A673 (cell line): ENCODE measurements at regions not wholly inside any gene's neighbourhood (a gene's known extent, or its start where the extent isn't known, plus 50 kb on each side); places are given as distances from the start of the nearest gene placed in this dataset.

Experiments
- BruUV-seq: library from RNA; stranded (reverse); fragments of 400-500 nt; replicated peaks from 2 replicates; lab custom pipeline; 2021; lab: Mats Ljungman, UMichigan
- CTCF ChIA-PET: fragments of 300-600 bp; sonication (Branson Sonifier 250); formaldehyde crosslinking; loops from one replicate; lab custom pipeline; 2022; ENCODE audit warnings: antibody characterized with exemption; lab: Charles Lee
- POLR2A ChIA-PET: fragments of 300-600 bp; sonication (Branson Sonifier 250); formaldehyde crosslinking; loops from one replicate; lab custom pipeline; 2022; ENCODE audit warnings: antibody characterized with exemption; ENCODE audit not compliant: low non-redundant PET; lab: Charles Lee
- DNase-seq: peaks from one replicate; pipeline ENCODE4 v3.0.0-alpha.2; 2015; ENCODE audit warnings: low spot score
- H3K27ac ChIP-seq: fragments of 200-600 bp; sonication (generic); 2 replicates; pipeline ENCODE4 v1.5.1; 2016; ENCODE audit warnings: mixed run types, low read depth, mild to moderate bottlenecking, mixed read lengths, antibody characterized with exemption, low read length; ENCODE audit not compliant: poor library complexity, severe bottlenecking
- H3K27me3 ChIP-seq: fragments of 200-600 bp; sonication (generic); replicated peaks from 2 replicates; pipeline ENCODE4 v1.6.1; 2017; ENCODE audit warnings: mixed run types, low read depth, mild to moderate bottlenecking, mixed read lengths, antibody characterized with exemption, low read length; ENCODE audit not compliant: insufficient read depth, poor library complexity
- H3K36me3 ChIP-seq: fragments of 200-600 bp; sonication (generic); 2 replicates; pipeline ENCODE4 v1.6.1; 2016; ENCODE audit warnings: mixed run types, mild to moderate bottlenecking, mixed read lengths, antibody characterized with exemption, low read length; ENCODE audit not compliant: insufficient read depth, poor library complexity, severe bottlenecking
- H3K4me1 ChIP-seq: fragments of 200-600 bp; sonication (generic); 2 replicates; pipeline ENCODE4 v1.6.1; 2017; ENCODE audit warnings: mixed run types, mild to moderate bottlenecking, mixed read lengths, antibody characterized with exemption, low read length; ENCODE audit not compliant: insufficient read depth, poor library complexity, severe bottlenecking
- H3K4me3 ChIP-seq: fragments of 200-600 bp; sonication (generic); 2 replicates; pipeline ENCODE4 v1.5.1; 2016; ENCODE audit warnings: low read depth, mixed run types, mild to moderate bottlenecking, mixed read lengths, low read length; ENCODE audit not compliant: poor library complexity, severe bottlenecking
- H3K9me3 ChIP-seq: fragments of 200-600 bp; sonication (generic); 2 replicates; pipeline ENCODE4 v1.6.1; 2016; ENCODE audit warnings: mixed run types, low read depth, mild to moderate bottlenecking, mixed read lengths, antibody characterized with exemption, low read length; ENCODE audit not compliant: poor library complexity, severe bottlenecking
- EZH2 ChIP-seq: fragments of 200-600 bp; sonication (generic); IDR thresholded peaks from 2 replicates; pipeline ENCODE4 v1.6.1; 2017; ENCODE audit warnings: borderline replicate concordance, low read depth, mild to moderate bottlenecking, mixed read lengths, antibody characterized with exemption, low read length; ENCODE audit not compliant: poor library complexity, severe bottlenecking
- intact Hi-C: fragments of 100-400 bp; cut with micrococcal nuclease; formaldehyde crosslinking; loops from one replicate; pipeline ENCODE4 v1.10.0; 2022; ENCODE audit not compliant: unreplicated experiment
- TF ChIP-seq, protein P1 (sequence below): fragments of 300-800, 200-600 bp; sonication (generic); conservative IDR thresholded peaks from 2 replicates; pipeline ENCODE4 v1.5.1; 2017; ENCODE audit warnings: low read depth, mild to moderate bottlenecking, antibody characterized with exemption, low read length, moderate library complexity, mixed read lengths

DNA sequence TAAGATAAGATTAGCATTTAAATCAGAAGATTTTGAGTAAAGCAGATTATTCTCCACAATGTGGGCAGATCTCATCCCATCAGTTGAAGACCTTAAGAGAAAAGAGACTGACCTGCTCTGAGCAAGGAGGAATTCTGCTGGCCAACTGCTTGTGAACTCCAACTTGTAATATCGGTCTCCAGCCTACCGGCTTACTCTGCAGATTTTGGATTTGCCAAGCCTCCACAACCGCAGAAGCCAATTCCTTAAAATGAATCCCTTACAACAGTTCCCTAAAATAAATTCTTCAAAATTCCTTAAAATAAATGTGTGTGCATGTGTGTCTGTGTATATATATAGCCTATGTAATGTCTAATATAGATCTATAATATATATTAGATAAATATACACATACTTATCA, 107.4 kb upstream of the KLF13 start:
- no peak for DNase-seq
- intact Hi-C loops = no loop called here
- Histone ChIP-seq H3K4me1 (no peaks in the 10 kb centered on the region), H3K27me3 (no peaks in the 10 kb centered on the region), H3K9me3 (no peaks in the 10 kb centered on the region), H3K36me3 (no peaks in the 10 kb centered on the region), H3K4me3 (no peak overlapping the region), H3K27ac (no peak overlapping the region)
- TF ChIP-seq, protein P1, sequence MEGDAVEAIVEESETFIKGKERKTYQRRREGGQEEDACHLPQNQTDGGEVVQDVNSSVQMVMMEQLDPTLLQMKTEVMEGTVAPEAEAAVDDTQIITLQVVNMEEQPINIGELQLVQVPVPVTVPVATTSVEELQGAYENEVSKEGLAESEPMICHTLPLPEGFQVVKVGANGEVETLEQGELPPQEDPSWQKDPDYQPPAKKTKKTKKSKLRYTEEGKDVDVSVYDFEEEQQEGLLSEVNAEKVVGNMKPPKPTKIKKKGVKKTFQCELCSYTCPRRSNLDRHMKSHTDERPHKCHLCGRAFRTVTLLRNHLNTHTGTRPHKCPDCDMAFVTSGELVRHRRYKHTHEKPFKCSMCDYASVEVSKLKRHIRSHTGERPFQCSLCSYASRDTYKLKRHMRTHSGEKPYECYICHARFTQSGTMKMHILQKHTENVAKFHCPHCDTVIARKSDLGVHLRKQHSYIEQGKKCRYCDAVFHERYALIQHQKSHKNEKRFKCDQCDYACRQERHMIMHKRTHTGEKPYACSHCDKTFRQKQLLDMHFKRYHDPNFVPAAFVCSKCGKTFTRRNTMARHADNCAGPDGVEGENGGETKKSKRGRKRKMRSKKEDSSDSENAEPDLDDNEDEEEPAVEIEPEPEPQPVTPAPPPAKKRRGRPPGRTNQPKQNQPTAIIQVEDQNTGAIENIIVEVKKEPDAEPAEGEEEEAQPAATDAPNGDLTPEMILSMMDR = no peak
- TF ChIP-seq EZH2 = no peak
- ChIA-PET POLR2A (no interaction called here), CTCF (no interaction called here)
- no TSS peak for BruUV-seq

DNA sequence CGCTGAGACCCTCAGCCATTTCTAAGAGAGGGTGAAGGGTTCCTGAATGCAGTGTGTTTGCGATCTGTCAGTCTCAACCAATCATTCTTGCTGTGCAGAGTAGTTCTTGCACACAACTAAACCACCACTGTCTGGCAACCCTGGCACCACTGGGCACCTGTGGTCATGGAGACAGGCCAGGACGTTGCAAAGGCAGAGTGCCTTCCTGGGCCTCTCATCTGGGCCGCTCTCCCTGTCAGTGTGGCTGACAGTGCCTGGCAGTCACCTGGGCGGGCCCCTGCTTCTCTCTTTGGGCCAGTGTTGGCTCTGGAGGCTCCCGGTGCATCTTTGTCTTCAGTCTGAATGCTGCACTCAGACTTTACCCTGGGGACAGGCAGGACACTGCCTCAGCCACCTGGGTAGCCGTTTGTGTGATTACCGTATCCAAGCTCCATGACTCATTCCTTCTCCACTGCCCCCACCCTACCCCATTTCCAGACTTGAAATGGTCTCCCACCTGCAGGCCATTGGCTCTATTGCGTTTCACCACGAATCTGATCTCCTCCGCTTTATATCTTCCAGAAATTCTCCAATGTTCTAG, 104.6 kb upstream of the KLF13 start:
- TF ChIP-seq, protein P1 = no peak
- TF ChIP-seq EZH2 = no peak
- no peak overlapping the region for H3K4me3 ChIP-seq
- ChIA-PET CTCF (no interaction called here), POLR2A (no interaction called here)
- no peak for DNase-seq
- intact Hi-C loops = no loop called here
- no peaks in the 10 kb centered on the region for H3K36me3 ChIP-seq
- H3K9me3 ChIP-seq = no peaks in the 10 kb centered on the region
- H3K27me3 ChIP-seq = no peaks in the 10 kb centered on the region
- no peak overlapping the region for H3K27ac ChIP-seq
- no peaks in the 10 kb centered on the region for H3K4me1 ChIP-seq
- no TSS peak for BruUV-seq

DNA sequence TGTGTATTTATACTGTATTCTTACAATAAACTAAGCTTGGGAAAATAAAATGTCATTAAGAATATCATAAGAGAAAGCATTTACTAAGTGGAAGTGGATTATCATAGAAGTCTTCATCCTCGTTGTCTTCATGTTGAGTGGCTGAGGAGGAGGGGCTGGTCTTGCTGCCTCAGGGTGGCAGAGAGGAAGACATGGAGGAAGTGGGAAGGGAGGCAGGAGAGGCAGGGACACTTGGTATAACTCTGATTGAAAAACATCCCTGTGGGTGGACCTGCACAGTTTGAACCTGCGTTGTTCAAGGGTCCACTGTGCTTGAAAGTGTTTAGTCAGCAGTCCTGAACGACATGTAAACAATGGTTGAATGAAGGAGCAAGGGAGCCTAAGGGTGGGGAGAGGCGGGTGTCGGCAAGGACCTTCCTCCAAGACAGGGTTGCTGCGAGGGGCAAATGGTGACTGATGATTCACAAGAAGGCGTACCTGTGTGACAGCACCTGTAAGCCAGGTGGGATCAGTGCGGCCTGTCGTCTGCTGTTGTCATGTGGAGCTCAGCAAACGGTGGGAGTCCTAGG, 103.8 kb upstream of the KLF13 start:
- H3K4me1 ChIP-seq = no peaks in the 10 kb centered on the region
- intact Hi-C loops = no loop called here
- H3K27me3 ChIP-seq = no peaks in the 10 kb centered on the region
- H3K9me3 ChIP-seq = no peaks in the 10 kb centered on the region
- no peaks in the 10 kb centered on the region for H3K36me3 ChIP-seq
- H3K4me3 ChIP-seq = no peak overlapping the region
- ChIA-PET POLR2A (no interaction called here), CTCF (no interaction called here)
- H3K27ac ChIP-seq = no peak overlapping the region
- TF ChIP-seq EZH2 = no peak
- TF ChIP-seq, protein P1 = no peak
- no peak for DNase-seq
- no TSS peak for BruUV-seq
